ENCODE measurements at regions not wholly inside any gene's neighbourhood (a gene's known extent, or its start where the extent isn't known, plus 50 kb on each side); places are given as distances from the start of the nearest gene placed in this dataset.
"Not testable (repeated sequence)": the region's sequence is repeated elsewhere in the genome, so short reads cannot be mapped to it uniquely, and the experiment has no call there.

DNA sequence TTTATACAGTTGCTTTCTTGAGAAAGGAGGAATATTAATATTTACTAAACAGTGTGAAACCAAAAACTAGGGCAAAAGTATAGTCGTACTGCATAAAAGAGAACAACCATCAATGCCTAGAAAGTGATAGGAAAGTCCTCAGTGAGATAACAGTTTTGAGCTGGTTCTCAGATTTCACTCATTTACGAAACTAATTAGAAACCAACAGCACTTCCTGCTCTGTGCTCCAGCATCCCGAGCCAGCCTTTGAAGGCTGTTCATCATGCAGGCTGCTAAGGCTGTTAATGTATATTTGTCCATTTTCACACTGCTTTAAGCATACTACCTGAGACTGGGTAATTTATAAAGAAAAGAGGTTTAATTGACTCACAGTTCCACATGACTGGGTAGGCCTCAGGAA lies 2039.9 kb downstream of the EFNA5 start:
- TF ChIP-seq, protein P1, sequence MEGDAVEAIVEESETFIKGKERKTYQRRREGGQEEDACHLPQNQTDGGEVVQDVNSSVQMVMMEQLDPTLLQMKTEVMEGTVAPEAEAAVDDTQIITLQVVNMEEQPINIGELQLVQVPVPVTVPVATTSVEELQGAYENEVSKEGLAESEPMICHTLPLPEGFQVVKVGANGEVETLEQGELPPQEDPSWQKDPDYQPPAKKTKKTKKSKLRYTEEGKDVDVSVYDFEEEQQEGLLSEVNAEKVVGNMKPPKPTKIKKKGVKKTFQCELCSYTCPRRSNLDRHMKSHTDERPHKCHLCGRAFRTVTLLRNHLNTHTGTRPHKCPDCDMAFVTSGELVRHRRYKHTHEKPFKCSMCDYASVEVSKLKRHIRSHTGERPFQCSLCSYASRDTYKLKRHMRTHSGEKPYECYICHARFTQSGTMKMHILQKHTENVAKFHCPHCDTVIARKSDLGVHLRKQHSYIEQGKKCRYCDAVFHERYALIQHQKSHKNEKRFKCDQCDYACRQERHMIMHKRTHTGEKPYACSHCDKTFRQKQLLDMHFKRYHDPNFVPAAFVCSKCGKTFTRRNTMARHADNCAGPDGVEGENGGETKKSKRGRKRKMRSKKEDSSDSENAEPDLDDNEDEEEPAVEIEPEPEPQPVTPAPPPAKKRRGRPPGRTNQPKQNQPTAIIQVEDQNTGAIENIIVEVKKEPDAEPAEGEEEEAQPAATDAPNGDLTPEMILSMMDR (conservative IDR thresholded peaks at IDR 0.05; ENCODE audit: low read depth, low read length) = no peak
- no peak for DNase-seq (ENCODE audit: low read depth)
- no peak overlapping the region for H3K4me3 ChIP-seq (ENCODE audit: low read length)

DNA sequence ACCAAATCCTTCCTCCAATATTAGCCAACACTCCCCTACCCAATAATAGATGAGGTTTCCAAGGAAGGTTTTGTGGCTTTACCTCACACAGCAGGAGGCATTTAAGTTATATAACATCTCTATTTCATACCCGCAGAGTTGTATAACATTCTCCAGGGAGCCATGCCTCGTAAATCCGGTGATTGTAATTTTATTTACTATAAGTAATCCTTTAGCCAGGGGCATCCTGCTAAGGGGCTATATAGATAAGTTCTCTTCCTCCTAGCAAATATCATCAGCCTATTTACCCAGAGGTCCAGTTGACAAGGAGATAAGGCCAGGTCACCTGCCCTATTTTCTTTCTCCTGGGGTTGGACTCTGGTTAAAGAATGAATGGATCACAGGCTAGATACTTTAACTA lies 2051.0 kb downstream of the EFNA5 start:
- H3K4me3 ChIP-seq (ENCODE audit: low read length) = no peak overlapping the region
- DNase-seq (ENCODE audit: low read depth) = no peak
- TF ChIP-seq, protein P1 (conservative IDR thresholded peaks at IDR 0.05; ENCODE audit: low read depth, low read length) = no peak

DNA sequence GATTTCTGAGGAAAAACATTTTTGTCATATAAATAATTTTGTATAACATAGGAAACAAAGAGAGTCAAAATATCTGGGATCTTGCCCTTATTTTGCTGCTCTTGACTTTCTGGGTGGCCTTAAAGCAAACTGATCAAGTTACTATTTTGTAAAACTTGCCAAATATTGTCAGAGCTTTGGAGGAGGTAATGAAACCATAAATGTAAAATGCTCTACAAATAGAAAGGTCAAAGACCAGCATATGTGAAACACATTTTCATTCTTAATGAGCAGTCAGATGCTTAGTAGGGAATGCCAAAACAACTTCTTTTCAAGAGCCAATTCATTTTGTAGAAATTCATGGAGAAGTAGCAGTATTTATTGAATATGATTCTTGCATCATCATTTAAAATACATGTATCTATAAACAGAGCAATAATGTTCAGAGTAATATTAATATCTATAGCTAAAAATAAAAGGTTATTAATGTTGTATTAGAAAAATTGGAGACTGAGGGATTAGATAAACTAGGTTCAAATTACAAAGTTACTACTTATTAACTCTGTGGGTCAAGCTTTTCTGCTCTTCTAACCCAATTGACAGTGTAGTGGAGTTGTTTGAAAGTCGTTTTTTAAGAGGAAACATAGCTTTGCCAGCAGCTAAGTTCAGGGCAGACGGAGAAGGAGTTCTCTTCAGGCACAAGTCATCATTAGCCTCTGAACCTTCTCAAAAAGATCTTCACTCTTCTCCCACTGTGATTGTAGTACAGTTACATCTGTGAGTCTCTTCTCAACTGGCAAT lies 2053.1 kb downstream of the EFNA5 start:
- no peak overlapping the region for H3K4me3 ChIP-seq (ENCODE audit: low read length)
- no peak for DNase-seq (ENCODE audit: low read depth)
- TF ChIP-seq, protein P1 (conservative IDR thresholded peaks at IDR 0.05; ENCODE audit: low read depth, low read length) = no peak

DNA sequence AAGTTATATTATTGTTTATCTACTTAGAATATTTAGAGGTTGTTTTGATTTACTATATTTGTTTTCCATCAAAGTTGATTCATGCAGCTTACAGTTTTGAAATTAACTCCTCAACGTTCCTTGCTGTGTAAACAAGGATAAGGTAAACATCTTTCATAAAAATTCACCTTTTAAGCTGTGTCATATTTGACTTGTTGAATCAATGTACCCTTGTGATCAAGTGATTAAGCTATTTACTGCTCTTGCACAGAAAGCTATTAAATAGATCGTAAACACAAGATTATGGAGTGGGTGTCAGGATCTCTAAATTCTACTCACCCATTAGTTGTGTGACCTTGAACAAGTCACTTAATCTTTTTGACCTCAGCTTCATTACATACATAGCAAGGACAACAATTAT lies 2054.0 kb upstream of the NUDT12 start:
- DNase-seq (ENCODE audit: low read depth) = no peak
- no peak overlapping the region for H3K4me3 ChIP-seq (ENCODE audit: low read length)
- TF ChIP-seq, protein P1 (conservative IDR thresholded peaks at IDR 0.05; ENCODE audit: low read depth, low read length) = no peak

DNA sequence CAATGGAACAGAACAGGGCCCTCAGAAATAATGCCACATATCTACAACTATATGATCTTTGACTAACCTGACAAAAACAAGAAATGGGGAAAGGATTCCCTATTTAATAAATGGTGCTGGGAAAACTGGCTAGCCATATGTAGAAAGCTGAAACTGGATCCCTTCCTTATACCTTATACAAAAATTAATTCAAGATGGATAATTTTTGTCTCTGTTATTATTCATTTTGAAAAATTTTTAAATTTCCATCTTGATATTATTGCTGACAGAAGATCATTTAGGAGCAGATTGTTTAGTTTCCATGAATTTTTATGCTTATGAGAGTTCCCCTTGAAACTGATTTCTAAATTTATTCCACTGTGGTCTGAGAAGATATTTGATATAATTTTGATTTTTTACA lies 2039.8 kb upstream of the NUDT12 start:
- DNase-seq (ENCODE audit: low read depth) = not testable (repeated sequence)

DNA sequence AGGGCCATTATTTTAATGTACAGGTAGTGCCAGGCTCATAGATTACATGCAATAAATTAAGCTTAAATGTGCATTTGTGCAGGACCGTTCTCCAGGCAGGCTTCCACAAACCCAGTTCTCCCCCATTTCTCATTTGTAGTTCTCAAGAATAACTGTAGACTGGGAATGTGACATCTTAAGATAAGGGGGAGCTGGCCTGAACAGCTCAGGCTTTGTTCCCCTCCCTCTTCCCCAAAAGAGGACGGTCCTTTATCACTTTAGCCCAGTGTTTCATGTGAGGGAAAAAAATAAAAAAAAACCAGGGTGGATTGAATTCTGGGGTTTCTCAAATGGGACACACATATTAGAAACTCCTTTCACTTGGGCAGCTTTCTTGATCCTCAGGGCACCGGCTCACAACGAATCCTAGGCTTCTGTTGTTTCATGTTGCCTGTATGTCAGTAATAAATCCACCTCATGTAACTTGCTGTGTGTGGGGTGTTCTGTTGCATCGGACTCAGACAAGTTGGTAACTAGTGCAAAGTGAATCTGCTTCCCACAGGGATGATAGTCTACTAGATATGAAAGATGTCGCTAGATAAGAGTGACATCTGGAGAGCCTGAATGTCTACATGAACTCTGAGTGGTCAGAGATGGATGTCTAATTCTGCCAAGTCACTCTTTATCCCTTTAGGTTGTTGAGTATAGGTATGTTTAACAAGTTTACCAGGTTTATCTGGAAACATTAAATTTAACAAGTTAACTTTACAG lies 2030.6 kb upstream of the NUDT12 start:
- TF ChIP-seq, protein P1 (conservative IDR thresholded peaks at IDR 0.05; ENCODE audit: low read depth, low read length) = no peak
- no peak for DNase-seq (ENCODE audit: low read depth)
- no peak overlapping the region for H3K4me3 ChIP-seq (ENCODE audit: low read length)

More for the DNA sequence above, 2039.8 kb upstream of the NUDT12 start:
- not testable (repeated sequence) for H3K4me3 ChIP-seq (ENCODE audit: low read length)

DNA sequence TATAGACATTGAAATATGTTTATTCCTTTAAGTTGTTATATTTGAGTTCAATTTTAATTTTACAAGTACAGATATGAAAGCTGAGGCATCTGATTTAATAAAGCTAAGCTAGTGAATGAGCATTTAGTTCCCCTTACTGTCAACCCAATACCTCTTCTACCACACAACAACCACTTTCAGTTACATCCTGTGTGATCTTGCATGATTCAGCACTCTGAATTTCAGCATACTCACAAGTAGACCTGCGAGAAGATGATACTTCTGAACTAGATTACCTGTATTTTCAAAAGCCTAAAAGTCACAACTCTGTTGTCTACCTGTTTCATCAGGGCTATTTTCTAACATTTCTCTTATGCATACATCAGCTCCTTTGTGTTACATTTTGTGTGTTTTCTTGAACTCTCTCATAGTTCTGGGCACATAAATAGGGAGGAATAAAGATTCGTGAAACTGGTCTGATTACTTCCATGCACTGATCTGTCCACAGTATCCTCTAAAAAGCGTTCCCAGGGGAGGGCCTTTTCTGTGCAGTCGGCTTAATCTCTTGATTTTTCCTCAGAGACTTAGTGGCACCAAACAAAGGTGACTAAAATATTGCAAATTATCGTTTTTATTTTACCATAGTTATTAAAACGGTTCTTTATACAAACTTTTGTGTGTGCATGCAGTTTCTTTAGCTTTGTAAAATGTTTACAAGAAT lies 2025.5 kb upstream of the NUDT12 start:
- TF ChIP-seq, protein P1 (conservative IDR thresholded peaks at IDR 0.05; ENCODE audit: low read depth, low read length) = no peak
- DNase-seq (ENCODE audit: low read depth) = no peak
- H3K4me3 ChIP-seq (ENCODE audit: low read length) = no peak overlapping the region
